ENCODE measurements at regions not wholly inside any gene's neighbourhood (a gene's known extent, or its start where the extent isn't known, plus 50 kb on each side); places are given as distances from the start of the nearest gene placed in this dataset.

DNA sequence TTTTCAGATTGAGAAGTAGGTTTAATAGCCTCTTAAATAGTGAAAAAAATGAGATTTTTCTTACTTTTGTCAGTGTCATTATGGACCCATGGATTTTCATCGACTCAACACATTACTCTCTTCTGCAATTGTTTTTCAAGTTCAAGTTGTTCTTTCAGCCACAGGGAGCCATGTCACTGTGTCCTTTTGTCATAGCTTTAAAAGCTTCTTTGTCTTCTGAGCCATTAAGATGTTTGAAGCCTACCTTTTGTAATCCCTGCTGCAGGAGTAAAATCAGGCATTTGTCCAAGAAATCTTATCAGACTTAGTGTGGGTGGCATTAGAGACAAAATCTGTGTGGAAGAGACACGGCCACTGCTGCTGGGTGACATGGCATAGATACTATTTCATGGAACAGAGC, 92.8 kb upstream of the ZP4 start:
- H3K4me3 ChIP-seq: no peak overlapping the region
- H3K4me1 ChIP-seq: no peaks in the 10 kb centered on the region
- 61 to 65% methylated on average over 2 of the region's 2 CpGs for WGBS, 2 donors
- H3K27ac ChIP-seq: no peak overlapping the region
- ATAC-seq: no peak
- H3K27me3 ChIP-seq: no peaks in the 10 kb centered on the region
- DNase-seq: no peak
- no peaks in the 10 kb centered on the region for H3K9me3 ChIP-seq
- intact Hi-C loops (cut with DNase I): no loop called here
- TF ChIP-seq, protein P1, sequence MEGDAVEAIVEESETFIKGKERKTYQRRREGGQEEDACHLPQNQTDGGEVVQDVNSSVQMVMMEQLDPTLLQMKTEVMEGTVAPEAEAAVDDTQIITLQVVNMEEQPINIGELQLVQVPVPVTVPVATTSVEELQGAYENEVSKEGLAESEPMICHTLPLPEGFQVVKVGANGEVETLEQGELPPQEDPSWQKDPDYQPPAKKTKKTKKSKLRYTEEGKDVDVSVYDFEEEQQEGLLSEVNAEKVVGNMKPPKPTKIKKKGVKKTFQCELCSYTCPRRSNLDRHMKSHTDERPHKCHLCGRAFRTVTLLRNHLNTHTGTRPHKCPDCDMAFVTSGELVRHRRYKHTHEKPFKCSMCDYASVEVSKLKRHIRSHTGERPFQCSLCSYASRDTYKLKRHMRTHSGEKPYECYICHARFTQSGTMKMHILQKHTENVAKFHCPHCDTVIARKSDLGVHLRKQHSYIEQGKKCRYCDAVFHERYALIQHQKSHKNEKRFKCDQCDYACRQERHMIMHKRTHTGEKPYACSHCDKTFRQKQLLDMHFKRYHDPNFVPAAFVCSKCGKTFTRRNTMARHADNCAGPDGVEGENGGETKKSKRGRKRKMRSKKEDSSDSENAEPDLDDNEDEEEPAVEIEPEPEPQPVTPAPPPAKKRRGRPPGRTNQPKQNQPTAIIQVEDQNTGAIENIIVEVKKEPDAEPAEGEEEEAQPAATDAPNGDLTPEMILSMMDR (IDR thresholded peaks at IDR 0.05): no peak
- no peaks in the 10 kb centered on the region for H3K36me3 ChIP-seq

GRCh38 chr1:237981223-237981622, 90.5 kb upstream of the ZP4 start:
- no peaks in the 10 kb centered on the region for H3K36me3 ChIP-seq
- ATAC-seq (no peak), DNase-seq (no peak)
- no peak overlapping the region for H3K27ac ChIP-seq
- no peaks in the 10 kb centered on the region for H3K9me3 ChIP-seq
- 62 to 75% methylated on average over 3 of the region's 3 CpGs for WGBS, 2 donors
- H3K4me1 ChIP-seq: no peaks in the 10 kb centered on the region
- H3K27me3 ChIP-seq: no peaks in the 10 kb centered on the region
- no peak overlapping the region for H3K4me3 ChIP-seq
- intact Hi-C loops (cut with DNase I): no loop called here
- TF ChIP-seq, protein P1 (IDR thresholded peaks at IDR 0.05): no peak

- DNase-seq (no peak), ATAC-seq (no peak)
- WGBS, 2 donors: 26 to 62% methylated on average over 1 of the region's 1 CpG
- intact Hi-C loops (cut with DNase I): no loop called here
- Histone ChIP-seq H3K36me3 (no peaks in the 10 kb centered on the region), H3K9me3 (no peaks in the 10 kb centered on the region), H3K27me3 (no peaks in the 10 kb centered on the region), H3K4me1 (no peaks in the 10 kb centered on the region), H3K4me3 (no peak overlapping the region), H3K27ac (no peak overlapping the region)
- TF ChIP-seq, protein P1 (IDR thresholded peaks at IDR 0.05): no peak
Measured at GRCh38 chr1:237976331-237976730, 85.6 kb upstream of the ZP4 start.

- no peak for DNase-seq
- Histone ChIP-seq H3K4me3 (no peak overlapping the region), H3K27me3 (no peaks in the 10 kb centered on the region), H3K4me1 (no peaks in the 10 kb centered on the region), H3K36me3 (no peaks in the 10 kb centered on the region), H3K9me3 (no peaks in the 10 kb centered on the region), H3K27ac (no peak overlapping the region)
- TF ChIP-seq, protein P1 (IDR thresholded peaks at IDR 0.05): no peak
- intact Hi-C loops (cut with DNase I): no loop called here
- 24 to 26% methylated on average over 1 of the region's 1 CpG for WGBS, 2 donors
- ATAC-seq: no peak
Measured at GRCh38 chr1:237975903-237976302, 85.2 kb upstream of the ZP4 start.

GRCh38 chr1:237975376-237975775, 84.7 kb upstream of the ZP4 start:
- no peaks in the 10 kb centered on the region for H3K9me3 ChIP-seq
- TF ChIP-seq, protein P1 (IDR thresholded peaks at IDR 0.05): no peak
- intact Hi-C loops (cut with DNase I): no loop called here
- no peaks in the 10 kb centered on the region for H3K27me3 ChIP-seq
- no peak overlapping the region for H3K27ac ChIP-seq
- no peaks in the 10 kb centered on the region for H3K4me1 ChIP-seq
- no peaks in the 10 kb centered on the region for H3K36me3 ChIP-seq
- ATAC-seq: no peak
- no peak overlapping the region for H3K4me3 ChIP-seq
- no peak for DNase-seq

All from heart right ventricle (tissue), 16 donors.